ENCODE measurements at regions not wholly inside any gene's neighbourhood (a gene's known extent, or its start where the extent isn't known, plus 50 kb on each side); places are given as distances from the start of the nearest gene placed in this dataset.

DNA sequence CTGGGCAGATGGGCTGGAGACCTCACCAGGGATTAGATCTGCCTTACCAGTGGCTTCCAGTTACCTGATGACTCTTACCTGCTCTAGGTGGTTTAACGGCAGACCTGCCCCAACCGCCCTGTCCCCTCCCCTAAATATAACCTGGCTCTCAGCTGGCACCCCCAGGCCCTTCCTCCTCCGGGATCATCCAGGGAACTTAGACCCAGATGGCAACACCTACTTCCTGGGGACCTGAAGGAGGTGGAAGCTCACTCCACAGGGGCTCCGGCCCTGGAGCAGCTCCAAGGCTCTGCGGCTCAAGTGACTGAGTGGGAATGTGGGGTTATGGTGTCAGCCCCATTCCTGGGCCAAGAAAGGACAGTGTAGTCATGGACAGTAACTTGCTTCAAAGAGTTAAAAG lies 130.4 kb downstream of the OLFM1 start:
- TF ChIP-seq POLR2AphosphoS5 (IDR thresholded peaks at IDR 0.05; ENCODE audit: low read depth, low read length) (no peak), POLR2A (IDR thresholded peaks at IDR 0.05; ENCODE audit: low read depth, low read length) (no peak)

All from GM12892 (cell line).